Activated T-cell treated with anti-CD3 and anti-CD28 coated beads for 1 hour (primary cell): ENCODE measurements at regions not wholly inside any gene's neighbourhood (a gene's known extent, or its start where the extent isn't known, plus 50 kb on each side); places are given as distances from the start of the nearest gene placed in this dataset.

Experiments
- DNase-seq: peaks from one replicate; pipeline ENCODE4 v3.0.0-alpha.2; 2020; ENCODE audit warnings: low read depth

DNA sequence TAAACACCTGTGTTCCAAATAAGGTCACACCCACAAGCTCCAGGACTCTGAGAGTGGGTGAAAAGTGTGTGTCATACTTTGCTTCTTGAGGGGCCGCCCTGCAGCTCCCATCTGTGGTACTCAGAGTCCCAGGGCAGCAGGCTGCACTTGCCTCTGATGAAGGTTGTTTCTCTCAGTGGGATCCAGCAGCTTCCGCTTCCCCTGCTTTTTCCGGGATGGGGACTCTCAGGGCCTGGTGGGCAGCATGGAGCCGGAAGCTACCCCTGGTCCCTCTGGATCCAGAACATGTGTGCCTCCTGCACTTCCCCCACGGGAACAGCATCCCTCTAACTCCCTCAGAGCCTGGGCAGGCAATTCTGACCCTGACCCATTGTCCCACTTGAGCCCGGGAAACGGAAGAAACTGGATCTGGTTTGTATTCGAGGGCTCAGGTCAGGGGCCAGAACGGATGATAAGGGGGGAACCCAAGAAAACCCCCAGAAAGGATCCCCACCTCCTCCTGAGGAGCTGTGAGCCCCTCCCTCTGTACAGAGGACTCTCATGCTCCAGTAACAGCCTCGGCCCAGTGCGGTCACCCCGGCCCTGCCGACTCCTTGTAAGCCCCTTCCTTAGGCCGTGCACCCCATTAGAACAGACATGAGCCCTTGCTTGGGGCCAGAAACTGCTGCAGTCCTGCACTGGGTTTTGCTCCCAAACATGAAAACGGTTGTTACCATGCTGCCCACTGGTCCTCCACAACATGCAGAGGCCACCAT lies 189.5 kb upstream of the C1orf174 start:
- no peak for DNase-seq

DNA sequence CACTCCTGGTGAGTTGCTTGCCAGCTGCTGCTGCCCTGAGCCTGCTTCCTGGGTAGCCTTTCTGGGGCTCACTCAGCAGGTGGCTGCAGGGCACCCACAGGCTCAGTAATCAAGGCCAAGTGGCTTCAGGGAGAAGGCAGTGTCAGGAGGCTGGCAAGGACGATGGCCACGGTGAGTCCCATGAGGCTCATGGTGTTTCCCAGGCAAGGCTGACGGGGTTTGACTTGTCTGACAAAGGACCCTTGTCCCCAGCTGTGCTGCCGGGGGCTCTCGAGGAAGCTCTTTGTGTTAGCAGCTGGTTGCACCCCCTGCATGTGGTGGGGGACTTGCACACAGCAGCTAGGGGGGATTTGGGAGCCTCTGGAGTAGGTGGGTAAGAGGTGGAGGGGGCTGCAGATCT lies 190.5 kb upstream of the C1orf174 start:
- DNase-seq = no peak

DNA sequence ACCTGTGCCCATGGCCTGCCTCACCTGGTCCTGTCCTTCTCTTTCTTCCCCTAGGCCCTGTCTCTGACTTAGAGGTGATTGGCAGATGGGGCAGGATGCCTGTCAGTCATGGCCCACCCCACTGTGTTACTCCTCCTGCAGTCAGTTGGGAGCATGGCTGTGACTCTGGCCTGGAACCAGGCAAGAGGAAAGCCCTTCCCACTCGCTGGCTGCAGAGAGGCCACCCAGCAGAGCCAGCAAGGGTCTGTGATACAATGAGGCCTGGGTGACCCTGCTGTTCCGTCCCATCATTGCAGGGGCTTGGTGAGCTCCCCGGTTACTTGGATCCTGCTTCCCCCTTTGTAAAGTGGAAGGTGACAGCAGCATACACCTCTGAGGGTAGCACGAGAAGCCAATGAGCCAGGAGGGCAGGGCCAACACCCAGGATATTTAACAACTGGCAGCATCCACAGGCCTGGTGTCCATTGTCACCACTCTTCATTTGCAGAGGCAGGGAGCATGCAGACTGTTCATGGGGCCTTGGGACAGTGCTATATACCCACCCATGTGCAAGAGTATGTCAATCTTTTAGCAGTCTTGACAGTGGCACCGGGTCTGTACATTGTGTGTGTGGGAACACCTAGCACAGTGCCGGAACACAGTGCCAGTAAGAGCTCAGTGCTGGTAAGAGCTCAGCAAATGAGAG lies 191.0 kb upstream of the C1orf174 start:
- no peak for DNase-seq

DNA sequence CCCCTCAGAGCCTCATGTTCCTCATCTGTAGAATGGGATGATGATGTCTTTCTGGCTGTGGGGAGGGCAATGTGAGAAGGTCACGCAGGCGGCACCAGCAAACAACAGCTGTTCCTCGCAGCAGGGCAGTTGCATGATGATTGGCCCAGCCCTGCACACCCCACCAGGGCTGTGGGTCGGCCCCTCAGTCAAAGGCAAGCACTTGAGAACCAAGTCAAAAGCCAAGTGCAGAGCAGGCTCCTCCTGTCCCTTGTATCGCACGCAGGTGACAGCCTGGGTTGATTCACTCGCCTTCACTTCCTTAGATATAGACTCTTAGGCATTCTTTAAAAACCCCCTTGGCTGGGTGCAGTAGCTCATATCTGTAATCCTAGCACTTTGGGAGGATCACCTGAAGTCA lies 191.9 kb upstream of the C1orf174 start:
- DNase-seq = no peak

DNA sequence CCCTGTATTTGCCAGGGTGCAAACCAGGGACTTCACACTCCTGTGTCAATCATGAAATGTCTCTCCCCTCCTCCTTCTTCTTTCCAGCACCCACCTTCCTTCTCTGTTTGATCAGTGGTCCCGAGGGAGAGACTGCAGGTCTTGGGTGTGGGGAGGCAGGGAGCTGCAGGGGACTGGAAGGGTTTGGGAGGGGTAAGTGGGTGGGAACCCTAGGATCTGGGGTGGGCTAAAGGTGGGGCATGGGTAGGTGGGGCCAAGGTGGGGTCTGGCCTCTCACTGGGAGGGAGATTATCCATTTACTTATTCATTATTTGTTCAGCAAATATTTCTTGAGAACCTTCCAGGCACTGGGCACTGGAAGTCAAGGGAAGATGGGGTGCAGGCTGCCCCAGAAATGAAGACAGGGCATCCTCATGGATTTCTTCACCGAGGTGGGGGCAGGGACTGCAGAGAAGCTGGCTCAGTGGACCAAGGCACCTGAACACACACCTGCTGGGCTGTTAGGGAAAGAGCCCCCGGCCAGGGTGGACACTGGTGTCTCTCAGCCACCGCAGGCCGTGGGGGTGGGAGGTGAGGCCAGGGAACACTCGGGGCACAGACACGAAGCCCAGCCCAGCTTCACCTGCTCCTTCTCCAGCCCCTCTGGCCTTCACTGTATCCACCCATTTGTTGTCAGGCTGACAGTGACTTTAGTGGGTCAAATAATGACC lies 193.9 kb upstream of the C1orf174 start:
- no peak for DNase-seq

DNA sequence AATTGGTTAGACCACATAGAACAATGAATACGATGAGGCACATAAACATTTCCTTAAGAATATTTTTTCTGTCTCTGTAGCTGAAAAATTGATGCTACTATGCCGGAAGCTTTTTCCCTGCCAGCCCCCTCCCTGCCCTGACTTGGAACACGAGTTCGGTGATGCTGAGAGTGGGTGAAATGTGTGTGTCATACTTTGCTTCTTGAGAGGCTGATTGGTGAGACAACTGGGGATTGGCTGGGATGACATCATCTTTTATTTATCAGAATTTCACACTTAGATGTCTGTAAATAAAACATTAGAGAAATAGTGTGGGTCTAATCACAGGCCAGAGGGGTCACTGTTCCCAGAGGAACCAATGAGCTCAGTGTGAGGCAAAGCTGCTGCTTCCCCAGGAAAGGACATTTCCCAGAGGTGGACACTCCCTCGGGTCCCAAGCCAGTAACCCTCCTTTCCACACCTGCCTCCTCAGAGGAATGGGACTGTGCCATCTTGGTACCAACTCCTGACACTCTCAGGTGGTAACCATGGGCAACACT lies 195.4 kb upstream of the C1orf174 start:
- DNase-seq = no peak

DNA sequence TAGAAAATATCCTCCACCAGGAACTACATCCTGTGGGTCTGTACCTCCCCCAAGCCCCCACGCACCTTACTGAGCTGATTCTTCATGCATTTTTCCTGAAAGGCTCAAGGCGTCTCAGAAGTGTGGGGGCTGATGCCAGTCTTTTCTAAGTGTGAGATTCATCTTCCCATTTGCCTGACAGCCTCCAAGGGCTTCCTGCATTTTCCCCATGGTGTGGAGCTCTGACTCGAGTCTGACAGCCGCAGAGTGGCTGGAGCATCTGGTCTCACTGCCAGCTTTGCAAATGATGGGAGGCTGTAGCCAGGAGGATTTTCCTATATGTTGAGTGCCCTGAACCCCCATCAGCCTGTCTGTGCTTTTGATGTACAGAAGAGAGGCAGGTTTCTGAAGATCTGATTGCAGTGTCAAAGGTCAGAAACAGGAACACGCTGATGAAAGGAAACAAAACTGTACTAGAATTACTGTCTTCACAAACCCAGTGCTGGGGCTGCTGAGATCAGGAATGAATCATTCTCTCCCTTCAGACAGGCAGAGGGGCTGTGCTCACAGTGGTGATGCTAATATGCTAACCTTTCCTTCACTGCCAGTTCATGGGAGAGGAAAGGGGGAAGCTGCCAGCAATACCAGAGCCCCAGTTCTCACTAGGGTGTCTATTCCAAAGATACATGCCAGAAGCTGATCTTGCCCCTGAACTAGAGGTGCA lies 201.5 kb upstream of the C1orf174 start:
- no peak for DNase-seq

DNA sequence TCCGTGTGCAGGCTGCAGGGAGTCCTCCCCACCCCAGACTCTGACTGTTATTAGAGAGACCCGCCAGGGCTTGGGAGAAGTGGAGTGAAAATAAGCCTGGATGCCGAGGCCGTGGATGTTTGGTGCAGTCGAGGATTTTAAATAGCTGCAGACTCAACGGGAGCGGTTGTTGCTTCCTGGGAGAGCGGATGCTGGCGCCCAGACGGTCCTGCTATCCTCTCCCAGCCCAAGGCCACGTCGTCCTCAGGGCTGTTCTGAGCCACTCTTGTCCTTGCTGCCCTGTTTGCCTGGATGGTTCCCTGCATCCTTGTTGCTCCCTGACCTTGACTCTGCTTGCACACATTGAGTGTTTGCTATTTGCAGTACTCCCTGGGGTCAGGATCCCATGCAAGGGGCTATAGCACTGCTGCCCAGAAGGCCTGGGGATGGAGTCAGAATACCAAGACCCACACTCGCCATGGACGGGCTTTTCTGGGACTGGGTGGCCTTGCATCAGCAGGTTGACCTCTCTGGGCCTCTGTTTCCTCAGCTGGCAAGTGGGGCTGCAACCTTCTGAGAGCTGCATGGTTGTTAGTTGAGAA lies 205.3 kb upstream of the C1orf174 start:
- no peak for DNase-seq

DNA sequence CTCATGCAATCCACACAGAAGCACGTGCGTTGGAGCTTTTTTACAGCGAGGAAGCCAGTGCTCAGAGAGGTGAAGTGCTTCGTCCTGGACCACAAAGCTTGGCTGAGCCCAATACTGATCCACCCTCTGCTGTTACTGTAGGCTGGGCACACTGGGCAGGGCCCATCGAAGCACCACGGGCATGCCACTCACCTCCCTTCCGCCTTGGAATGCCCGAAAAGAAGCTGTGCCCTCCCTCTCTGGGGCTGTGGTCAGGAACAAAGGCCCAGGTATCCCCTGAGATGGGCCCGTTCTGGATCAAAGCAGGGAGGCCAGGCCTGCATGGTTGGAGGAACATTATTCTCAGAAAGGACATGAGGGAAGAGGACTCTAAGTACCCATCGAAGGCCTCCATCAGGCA lies 206.7 kb upstream of the C1orf174 start:
- no peak for DNase-seq

DNA sequence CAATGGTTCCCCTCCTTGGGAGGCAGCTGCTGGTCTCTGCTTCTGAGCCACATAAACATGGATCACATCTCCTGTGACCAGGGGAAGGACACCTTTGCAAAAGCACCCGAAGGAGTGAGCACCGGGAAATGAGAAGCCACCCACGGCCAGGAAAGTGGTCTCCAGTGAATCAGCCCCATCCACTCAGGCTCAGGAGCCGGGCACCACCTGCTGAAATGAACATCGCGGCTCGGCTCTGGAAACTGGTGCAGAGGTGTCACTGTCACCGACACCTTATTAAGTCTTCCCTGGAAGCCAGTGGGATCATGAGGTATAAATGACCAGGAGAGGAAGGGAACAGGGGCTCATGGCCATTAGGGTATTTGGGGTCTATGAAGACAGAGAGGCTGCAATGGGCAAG lies 207.2 kb upstream of the C1orf174 start:
- no peak for DNase-seq

DNA sequence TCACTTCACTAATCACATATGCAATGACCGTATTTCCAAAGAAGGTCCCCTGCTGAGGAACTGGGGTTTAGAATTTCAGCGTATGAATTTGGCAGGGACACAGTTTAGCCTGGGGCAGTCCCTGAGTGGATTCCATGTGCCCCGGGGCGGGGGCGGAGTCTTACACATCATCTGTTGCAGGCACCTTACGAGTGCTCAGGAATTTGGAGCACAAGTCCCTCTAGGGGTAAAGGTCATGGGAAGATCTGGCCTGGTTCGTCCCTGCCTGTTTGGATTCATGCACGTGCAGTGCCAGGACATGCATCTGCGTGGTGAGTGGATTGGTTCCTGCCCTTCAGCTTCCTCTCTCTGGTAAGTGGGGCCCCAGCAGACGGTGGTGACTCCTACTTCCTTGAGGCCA lies 208.3 kb upstream of the C1orf174 start:
- no peak for DNase-seq

DNA sequence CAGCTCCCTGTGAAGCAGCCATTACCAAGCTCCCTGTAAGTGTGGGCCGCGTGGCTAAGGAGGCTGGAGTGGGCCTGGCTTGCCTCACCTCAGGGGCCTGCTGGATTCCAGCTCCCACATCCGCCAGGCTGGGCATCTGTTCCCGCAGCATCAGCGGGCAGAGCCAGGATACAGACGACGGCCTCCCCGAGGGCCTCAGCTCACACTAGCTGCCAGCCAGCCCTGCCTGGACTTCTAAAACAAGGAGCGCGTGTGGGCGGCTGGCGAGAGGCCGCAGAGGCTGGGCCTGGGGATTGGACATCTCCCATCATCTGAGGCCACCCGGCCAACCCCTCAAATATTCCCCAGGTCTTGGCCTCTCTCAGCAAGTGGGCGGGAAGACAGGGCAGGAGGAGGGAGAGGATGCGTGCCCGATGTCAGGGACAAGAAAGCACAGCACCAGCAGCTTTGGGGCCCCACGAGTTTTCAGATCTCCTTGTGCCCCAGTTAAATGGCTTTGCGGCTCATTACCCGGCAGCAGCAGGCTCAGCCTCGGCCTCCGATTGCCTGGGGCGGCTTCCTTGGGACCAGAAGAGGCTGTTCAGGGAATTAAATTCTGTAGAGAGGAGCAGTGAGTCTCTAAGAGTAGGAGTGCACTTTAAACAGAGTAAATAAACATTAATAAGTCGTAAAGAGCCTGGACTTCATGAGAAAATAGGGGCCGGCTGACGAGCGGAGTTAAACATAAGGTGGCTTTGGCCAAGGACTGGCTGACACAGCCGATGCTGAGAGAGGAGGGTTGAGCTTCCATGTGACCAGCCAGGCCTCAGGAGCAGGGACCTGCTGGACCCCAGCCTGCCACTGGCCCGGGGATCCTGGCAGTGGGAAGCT lies 208.9 kb upstream of the C1orf174 start:
- DNase-seq = no peak

DNA sequence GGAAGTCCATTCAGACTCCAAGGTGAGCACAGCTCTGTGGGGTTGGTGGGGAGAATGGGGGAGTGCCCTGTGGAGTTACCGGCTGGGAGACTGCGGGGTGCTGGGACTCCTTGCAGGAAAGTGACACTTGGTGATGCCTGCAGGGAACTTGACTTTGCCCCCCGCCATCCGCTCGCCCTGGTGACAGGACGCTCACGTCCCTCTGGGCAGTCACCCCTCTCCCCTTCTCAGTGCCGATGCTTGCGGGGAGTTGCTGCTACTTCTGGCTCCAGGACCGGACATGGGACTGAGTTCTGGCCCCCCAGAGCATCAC lies 209.5 kb upstream of the C1orf174 start:
- DNase-seq = no peak

DNA sequence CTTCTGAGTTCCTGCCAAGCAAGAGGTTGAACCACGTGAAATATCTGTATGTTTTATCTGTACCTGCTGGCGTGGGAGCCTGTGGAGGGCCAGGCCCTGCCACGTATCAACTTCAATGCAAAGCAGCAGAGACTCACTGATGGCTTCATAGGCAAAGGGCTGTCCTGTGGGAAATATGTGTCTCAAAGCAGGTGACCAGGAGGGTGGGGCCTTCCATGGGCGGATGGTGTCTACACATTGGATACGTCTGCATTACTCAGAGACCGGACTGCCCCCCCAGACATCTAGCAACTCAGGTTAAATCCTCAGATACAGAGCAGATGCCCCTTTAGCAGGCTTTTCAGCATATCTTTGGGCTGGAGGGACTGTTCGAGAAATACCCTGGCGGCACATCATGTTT lies 210.8 kb upstream of the C1orf174 start:
- DNase-seq = no peak

DNA sequence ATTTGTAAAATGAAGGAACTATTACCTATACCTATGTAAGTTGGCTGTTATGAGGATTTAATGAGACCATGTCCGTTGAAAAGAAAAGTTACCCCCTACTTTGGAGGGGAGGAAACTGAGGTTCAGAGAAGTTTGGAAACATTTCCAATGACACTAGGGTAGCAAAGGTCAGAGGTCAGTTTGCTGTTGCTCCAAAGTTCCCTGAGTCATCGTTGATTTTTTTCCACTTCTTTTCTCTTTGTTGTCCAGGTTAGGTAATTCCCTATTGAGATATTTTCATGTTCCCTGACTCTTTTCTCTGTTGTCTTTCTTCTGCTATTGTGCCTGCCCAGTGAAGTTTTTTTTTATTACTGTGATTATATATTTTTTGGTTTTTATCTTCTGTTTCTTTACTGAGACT lies 213.8 kb upstream of the C1orf174 start:
- DNase-seq = no peak

DNA sequence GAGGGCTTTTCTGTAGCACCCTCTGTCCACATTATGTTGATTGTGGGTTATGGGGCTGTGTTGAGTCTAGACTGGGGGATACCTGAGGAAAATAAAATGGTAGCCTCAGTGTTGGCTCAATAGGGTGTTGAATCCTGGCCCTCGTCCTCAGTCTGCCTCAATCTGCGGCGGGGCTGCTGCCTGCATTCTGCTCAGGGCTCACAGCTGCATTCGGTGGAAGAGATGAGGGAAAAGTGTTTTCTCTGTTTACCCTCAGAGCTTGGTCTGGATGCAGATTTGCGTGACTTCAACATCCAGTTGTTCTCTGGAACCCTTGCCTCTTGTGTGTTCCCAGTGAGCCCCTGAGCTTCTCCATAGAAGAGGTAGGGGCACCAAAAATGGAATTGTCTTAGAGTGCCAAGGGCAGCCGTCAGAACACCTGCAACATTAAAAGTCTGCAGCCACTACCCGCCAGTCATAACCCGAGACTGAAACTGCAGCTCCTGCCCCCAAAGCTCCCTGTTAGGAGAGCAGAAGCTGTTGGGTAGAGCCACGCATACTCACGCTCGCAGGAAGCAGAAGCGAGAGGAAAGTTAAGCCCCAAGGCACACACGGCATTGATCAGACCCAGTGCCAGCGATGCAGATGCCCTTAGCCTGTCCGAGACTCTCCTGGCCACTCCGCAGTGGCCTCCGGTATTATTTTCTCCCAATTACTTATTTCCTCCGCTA lies 215.3 kb upstream of the C1orf174 start:
- DNase-seq = no peak

DNA sequence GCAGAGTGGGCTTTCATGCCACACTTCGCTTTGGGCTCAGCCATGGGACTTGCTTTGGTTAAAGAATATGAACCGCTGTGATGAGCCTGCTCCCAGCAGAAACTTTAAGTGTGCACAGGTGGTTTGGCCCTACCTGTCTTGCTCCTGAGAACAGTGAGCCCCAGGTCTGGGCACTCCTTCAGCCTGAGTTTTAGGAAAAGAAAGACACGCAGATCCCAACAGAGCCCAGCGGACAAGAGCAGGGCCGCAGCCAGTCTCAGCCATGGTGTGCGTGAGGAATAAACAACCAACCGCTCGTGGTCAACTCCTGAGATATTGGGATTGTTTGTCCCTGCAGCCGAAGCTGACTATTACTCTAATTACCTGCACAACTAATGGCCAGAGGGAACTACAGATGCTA lies 217.1 kb upstream of the C1orf174 start:
- DNase-seq = no peak

DNA sequence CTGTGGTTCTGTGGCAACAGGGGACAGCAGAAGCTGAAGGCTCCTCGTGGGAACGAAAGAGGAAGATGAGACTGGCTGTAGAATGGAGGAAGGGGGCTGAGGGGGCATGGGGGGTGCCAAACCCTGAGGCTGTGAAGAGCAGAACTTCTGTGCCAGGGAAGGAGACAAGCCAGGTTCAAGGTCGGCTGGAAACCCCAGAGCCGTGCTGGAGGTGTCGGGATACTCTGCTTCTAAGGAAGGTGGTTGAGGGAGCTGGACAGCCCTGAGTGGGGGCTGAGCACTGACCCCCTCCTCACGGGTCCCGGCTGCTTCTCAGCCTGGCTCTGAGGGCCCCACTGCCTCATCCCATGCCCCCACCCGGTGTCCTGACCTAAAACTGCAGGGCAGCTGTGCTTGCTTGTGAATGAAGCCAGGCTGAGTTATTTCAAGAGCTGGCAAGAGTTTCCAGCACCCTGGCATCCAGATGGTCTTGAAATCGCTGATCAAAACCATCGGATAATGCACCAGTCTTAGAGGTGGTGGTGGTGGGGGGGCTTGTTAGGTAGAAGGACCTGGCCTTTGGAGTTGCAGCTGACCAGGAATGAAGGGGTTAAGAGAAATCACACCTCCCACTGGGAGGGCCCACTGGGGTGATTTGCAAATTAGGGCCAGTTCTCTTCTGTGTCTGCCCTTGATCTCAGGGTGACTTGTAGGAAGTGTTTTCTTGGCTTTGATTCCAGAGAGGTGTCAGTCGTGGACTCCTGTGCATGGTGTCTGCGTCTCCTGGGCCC lies 218.9 kb upstream of the C1orf174 start:
- no peak for DNase-seq

DNA sequence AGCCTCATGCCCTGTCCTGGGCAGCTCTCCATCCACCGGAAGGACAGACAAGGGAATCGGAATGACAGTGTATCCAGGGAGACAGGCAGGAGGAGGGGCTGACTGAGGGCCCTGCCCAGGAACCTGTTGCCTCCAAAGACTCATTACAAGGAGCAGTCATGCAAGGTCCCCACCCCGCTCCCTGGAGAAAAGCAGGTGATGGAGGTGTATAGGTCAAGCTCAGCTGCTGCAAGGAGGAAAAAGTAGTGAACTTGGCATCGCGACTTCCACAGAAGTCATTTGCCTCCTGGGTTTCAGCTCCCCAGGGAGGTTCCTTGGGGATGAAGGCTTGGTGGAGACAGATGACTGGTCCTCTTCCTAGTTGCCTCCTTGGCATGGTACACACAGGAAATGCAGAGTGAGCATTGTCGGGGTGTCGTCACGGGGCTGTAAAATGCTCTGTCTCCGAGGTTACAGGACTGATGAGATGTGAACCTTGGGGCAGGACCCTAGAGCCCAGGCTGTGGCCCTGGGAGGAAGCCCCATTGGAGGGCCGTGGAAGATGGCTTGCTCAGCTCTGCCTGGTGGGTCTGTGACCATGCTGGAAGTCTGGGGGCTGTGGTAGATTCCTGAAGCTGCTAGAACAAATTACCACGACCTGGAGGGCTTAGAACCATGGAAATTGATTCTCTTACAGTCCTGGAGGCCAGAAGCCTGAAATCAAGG lies 219.6 kb upstream of the C1orf174 start:
- no peak for DNase-seq
